ENCODE measurements at regions not wholly inside any gene's neighbourhood (a gene's known extent, or its start where the extent isn't known, plus 50 kb on each side); places are given as distances from the start of the nearest gene placed in this dataset.

DNA sequence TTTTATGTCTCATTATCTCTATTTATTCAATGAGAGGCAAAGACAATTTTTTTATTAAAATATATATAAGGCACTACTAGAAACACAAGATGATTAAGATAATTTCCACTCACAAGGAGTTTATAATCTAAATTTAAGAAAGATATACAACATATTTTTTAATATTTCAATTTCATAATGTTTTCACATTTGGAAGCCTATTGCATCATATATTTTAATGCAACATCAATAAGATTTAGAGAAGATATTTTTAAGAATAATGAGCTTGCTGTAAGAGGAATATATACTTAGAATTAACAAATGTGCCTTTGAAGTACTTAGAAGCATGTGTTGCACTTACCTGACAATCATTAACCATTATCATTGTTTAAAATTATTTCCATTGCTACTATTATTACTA is 597.7 kb upstream of the BTBD3 start:
- Histone ChIP-seq H3K4me3 (no peak overlapping the region), H3K27me3 (replicated peaks in 1 of 2; ENCODE audit: control insufficient read depth in 2 of 2, insufficient read depth in 2 of 2, low read length in 1 of 2) (no peaks in the 10 kb centered on the region), H3K36me3 (ENCODE audit: control insufficient read depth in 2 of 2, insufficient read depth in 2 of 2, low read length in 1 of 2) (no peaks in the 10 kb centered on the region), H3K4me2 (ENCODE audit: control insufficient read depth, insufficient read depth) (no peak overlapping the region), H3K9ac (ENCODE audit: control insufficient read depth, insufficient read depth, low read length) (no peak overlapping the region), H4K20me1 (ENCODE audit: control insufficient read depth, insufficient read depth) (no peaks in the 10 kb centered on the region), H2AFZ (ENCODE audit: control insufficient read depth, low read depth, low read length) (no peak overlapping the region), H3K27ac (ENCODE audit: control insufficient read depth, insufficient read depth) (no peak overlapping the region), H3K4me1 (ENCODE audit: control insufficient read depth, insufficient read depth, low read length) (no peaks in the 10 kb centered on the region), H3K9me3 (replicated peaks; ENCODE audit: control insufficient read depth, insufficient read depth, low read length) (no peaks in the 10 kb centered on the region), H3K79me2 (ENCODE audit: control insufficient read depth, insufficient read depth, low read length) (no peaks in the 10 kb centered on the region)
- no peak for DNase-seq (ENCODE audit: low read depth, low spot score)
- no TSS peak for BruUV-seq (replicated peaks)
- intact Hi-C loops (cut with micrococcal nuclease; ENCODE audit: unreplicated experiment) (no loop called here), in situ Hi-C loops (cut with MboI) (no loop called here)
- TF ChIP-seq RB1 (IDR thresholded peaks at IDR 0.05; ENCODE audit: borderline replicate concordance) (no peak), SREBF1 (IDR thresholded peaks at IDR 0.05; ENCODE audit: low read length) (no peak), PAX8 (IDR thresholded peaks at IDR 0.05) (no peak)
- TF ChIP-seq, protein P1, sequence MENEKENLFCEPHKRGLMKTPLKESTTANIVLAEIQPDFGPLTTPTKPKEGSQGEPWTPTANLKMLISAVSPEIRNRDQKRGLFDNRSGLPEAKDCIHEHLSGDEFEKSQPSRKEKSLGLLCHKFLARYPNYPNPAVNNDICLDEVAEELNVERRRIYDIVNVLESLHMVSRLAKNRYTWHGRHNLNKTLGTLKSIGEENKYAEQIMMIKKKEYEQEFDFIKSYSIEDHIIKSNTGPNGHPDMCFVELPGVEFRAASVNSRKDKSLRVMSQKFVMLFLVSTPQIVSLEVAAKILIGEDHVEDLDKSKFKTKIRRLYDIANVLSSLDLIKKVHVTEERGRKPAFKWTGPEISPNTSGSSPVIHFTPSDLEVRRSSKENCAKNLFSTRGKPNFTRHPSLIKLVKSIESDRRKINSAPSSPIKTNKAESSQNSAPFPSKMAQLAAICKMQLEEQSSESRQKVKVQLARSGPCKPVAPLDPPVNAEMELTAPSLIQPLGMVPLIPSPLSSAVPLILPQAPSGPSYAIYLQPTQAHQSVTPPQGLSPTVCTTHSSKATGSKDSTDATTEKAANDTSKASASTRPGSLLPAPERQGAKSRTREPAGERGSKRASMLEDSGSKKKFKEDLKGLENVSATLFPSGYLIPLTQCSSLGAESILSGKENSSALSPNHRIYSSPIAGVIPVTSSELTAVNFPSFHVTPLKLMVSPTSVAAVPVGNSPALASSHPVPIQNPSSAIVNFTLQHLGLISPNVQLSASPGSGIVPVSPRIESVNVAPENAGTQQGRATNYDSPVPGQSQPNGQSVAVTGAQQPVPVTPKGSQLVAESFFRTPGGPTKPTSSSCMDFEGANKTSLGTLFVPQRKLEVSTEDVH (IDR thresholded peaks at IDR 0.05; ENCODE audit: low read depth, partially characterized antibody): no peak
- ChIA-PET RAD21 (ENCODE audit: unreplicated experiment) (no interaction called here), CTCF (no interaction called here), SMC1A (ENCODE audit: uncharacterized antibody, unreplicated experiment) (interaction anchor here (1.5 to 1.6 kb wide), 2 partner anchors 10 to 15 kb away, joined by 4 read pairs; no protein-coding TSS in a partner anchor), POLR2A (no interaction called here)
- no peak for ATAC-seq
- no peak for FAIRE-seq

GRCh38 chr20:11323816-11324215 is 593.9 kb upstream of the BTBD3 start:
- POLR2A ChIA-PET: no interaction called here
- no peaks in the 10 kb centered on the region for H4K20me1 ChIP-seq (ENCODE audit: control insufficient read depth, insufficient read depth)
- H3K4me3 ChIP-seq: no peak overlapping the region
- 93% methylated on average over 1 of the region's 1 CpG for WGBS (ENCODE audit: insufficient coverage, insufficient replicate concordance, low lambda C conversion rate, missing lambda C conversion rate)
- no TSS peak for BruUV-seq (replicated peaks)
- intact Hi-C loops (cut with micrococcal nuclease; ENCODE audit: unreplicated experiment): no loop called here
- CTCF ChIA-PET: no interaction called here
- ATAC-seq (no peak), FAIRE-seq (no peak), DNase-seq (ENCODE audit: low read depth, low spot score) (no peak)
- H2AFZ ChIP-seq (ENCODE audit: control insufficient read depth, low read depth, low read length): no peak overlapping the region
- H3K27me3 ChIP-seq (replicated peaks in 1 of 2; ENCODE audit: control insufficient read depth in 2 of 2, insufficient read depth in 2 of 2, low read length in 1 of 2): no peaks in the 10 kb centered on the region
- no peaks in the 10 kb centered on the region for H3K79me2 ChIP-seq (ENCODE audit: control insufficient read depth, insufficient read depth, low read length)
- H3K4me1 ChIP-seq (ENCODE audit: control insufficient read depth, insufficient read depth, low read length): no peaks in the 10 kb centered on the region
- TF ChIP-seq POU2F2 (IDR thresholded peaks at IDR 0.05; ENCODE audit: borderline replicate concordance, low read depth, low read length): no peak
- TF ChIP-seq JUNB (IDR thresholded peaks at IDR 0.05): no peak
- no peak for TF ChIP-seq SIX5 (IDR thresholded peaks at IDR 0.05; ENCODE audit: low read depth, low read length, severe bottlenecking)
- TF ChIP-seq SUPT20H (IDR thresholded peaks at IDR 0.05; ENCODE audit: borderline replicate concordance, control insufficient read depth, low read depth, low read length): no peak
- no peak for TF ChIP-seq MAX (IDR thresholded peaks at IDR 0.05; ENCODE audit: low read depth, low read length)
- TF ChIP-seq ZNF217 (IDR thresholded peaks at IDR 0.05): no peak
- TF ChIP-seq, protein P2, sequence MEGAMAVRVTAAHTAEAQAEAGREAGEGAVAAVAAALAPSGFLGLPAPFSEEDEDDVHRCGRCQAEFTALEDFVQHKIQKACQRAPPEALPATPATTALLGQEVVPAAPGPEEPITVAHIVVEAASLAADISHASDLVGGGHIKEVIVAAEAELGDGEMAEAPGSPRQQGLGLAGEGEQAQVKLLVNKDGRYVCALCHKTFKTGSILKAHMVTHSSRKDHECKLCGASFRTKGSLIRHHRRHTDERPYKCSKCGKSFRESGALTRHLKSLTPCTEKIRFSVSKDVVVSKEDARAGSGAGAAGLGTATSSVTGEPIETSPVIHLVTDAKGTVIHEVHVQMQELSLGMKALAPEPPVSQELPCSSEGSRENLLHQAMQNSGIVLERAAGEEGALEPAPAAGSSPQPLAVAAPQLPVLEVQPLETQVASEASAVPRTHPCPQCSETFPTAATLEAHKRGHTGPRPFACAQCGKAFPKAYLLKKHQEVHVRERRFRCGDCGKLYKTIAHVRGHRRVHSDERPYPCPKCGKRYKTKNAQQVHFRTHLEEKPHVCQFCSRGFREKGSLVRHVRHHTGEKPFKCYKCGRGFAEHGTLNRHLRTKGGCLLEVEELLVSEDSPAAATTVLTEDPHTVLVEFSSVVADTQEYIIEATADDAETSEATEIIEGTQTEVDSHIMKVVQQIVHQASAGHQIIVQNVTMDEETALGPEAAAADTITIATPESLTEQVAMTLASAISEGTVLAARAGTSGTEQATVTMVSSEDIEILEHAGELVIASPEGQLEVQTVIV (IDR thresholded peaks at IDR 0.05; ENCODE audit: borderline replicate concordance, partially characterized antibody): no peak
- no peak for TF ChIP-seq RUNX3 (IDR thresholded peaks at IDR 0.05; ENCODE audit: low read length)
- H3K9me3 ChIP-seq (replicated peaks; ENCODE audit: control insufficient read depth, insufficient read depth, low read length): no peaks in the 10 kb centered on the region
- SMC1A ChIA-PET (ENCODE audit: uncharacterized antibody, unreplicated experiment): interaction anchor here (0.6 kb wide), 1 partner anchor 56 kb away, joined by 3 read pairs; no protein-coding TSS in a partner anchor
- H3K4me2 ChIP-seq (ENCODE audit: control insufficient read depth, insufficient read depth): no peak overlapping the region
- H3K9ac ChIP-seq (ENCODE audit: control insufficient read depth, insufficient read depth, low read length): no peak overlapping the region
- H3K36me3 ChIP-seq (ENCODE audit: control insufficient read depth in 2 of 2, insufficient read depth in 2 of 2, low read length in 1 of 2): no peaks in the 10 kb centered on the region
- no peak overlapping the region for H3K27ac ChIP-seq (ENCODE audit: control insufficient read depth, insufficient read depth)
- in situ Hi-C loops (cut with MboI): no loop called here
- RAD21 ChIA-PET (ENCODE audit: unreplicated experiment): no interaction called here

All from GM12878 (cell line).